GM10266 (cell line): ENCODE measurements at regions not wholly inside any gene's neighbourhood (a gene's known extent, or its start where the extent isn't known, plus 50 kb on each side); places are given as distances from the start of the nearest gene placed in this dataset.

Experiments
- DNase-seq: peaks from one replicate; pipeline ENCODE4 v3.0.0; 2012; ENCODE audit errors: extremely low spot score
- CTCF ChIP-seq: IDR thresholded peaks from 2 replicates; pipeline ENCODE4 v1.5.1; 2012; ENCODE audit warnings: mild to moderate bottlenecking, low read depth; ENCODE audit not compliant: control insufficient read depth, insufficient read depth; ENCODE audit errors: missing control alignments

- no peak for DNase-seq
- TF ChIP-seq CTCF, result no peak
Observed at GRCh38 chr18:2002604-2003003, 568.7 kb downstream of the METTL4 start.

GRCh38 chr18:2009942-2010697, 561.2 kb downstream of the METTL4 start:
- no peak for DNase-seq
- TF ChIP-seq CTCF, result no peak

DNA sequence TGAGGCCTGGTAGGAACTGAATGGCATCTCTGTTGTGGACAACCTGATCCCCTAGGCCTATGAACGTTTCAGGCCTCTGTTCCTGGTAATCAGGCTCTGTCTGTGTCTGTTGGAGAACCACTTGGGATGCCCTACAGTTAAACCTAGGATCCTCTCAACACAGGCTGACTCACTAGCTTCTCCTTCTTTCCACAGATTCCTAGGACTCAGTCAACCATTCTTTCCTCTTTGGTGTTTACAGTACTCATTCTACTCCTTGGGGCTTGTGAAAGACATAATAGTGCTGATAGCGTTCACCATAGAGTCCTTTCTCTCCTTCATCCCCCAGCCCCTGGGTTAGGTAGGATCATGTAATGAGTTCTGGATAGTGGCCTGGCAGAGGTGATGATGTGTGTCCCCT, 544.3 kb downstream of the METTL4 start:
- no peak for DNase-seq
- no peak for TF ChIP-seq CTCF

- TF ChIP-seq CTCF, result no peak
- DNase-seq, result no peak
Observed at GRCh38 chr18:2027756-2028155, 543.5 kb downstream of the METTL4 start.

DNA sequence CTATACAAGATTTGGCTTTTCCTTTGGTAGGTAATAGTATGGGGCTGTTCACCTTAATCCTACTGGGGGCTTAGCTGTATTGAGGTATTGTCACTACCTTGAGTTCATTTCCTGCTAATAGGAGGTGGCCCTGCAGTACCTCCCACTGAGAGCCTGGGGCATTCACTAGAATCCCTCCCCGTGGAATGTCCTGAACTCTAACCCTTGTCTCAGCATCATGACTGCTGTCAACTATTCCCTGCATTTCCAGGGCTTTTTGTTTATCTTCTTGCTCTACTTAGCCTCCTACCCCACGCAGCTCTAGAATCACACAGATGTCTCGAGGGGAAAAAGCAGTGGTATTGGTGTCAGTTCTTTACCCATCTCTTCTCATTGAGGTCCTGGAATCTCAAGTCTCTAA, 542.3 kb downstream of the METTL4 start:
- TF ChIP-seq CTCF, result no peak
- no peak for DNase-seq

- DNase-seq, result no peak
- TF ChIP-seq CTCF, result no peak
Observed at GRCh38 chr18:2030647-2031046, 540.7 kb downstream of the METTL4 start.

- no peak for DNase-seq
- TF ChIP-seq CTCF, result no peak
Observed at GRCh38 chr18:2032036-2032435, 539.3 kb downstream of the METTL4 start.
